ENCODE measurements at regions not wholly inside any gene's neighbourhood (a gene's known extent, or its start where the extent isn't known, plus 50 kb on each side); places are given as distances from the start of the nearest gene placed in this dataset.

- DNase-seq (ENCODE audit: low read depth in 3 of 3, low spot score in 1 of 3): no peak
Observed at GRCh38 chr2:171225302-171225980, 64.7 kb upstream of the TLK1 start.

GRCh38 chr2:171217330-171217729 is 56.6 kb upstream of the TLK1 start:
- no peak for DNase-seq (ENCODE audit: low read depth in 3 of 3, low spot score in 1 of 3)

GRCh38 chr2:171216631-171217030 is 55.9 kb upstream of the TLK1 start:
- DNase-seq (ENCODE audit: low read depth in 3 of 3, low spot score in 1 of 3): no peak

GRCh38 chr2:171214093-171214492 is 53.4 kb upstream of the TLK1 start:
- no peak for DNase-seq (ENCODE audit: low read depth in 3 of 3, low spot score in 1 of 3)

GRCh38 chr2:171210864-171211431 is 50.3 kb upstream of the TLK1 start:
- DNase-seq (ENCODE audit: low read depth in 3 of 3, low spot score in 1 of 3): peak; percentile 0 to 3 (median 1)

All from stimulated activated CD4-positive, alpha-beta T cell treated with anti-CD3 and anti-CD28 coated beads, TNF-alpha, amount 100 ng/mL, for 1 hour (primary cell).